ENCODE measurements at regions not wholly inside any gene's neighbourhood (a gene's known extent, or its start where the extent isn't known, plus 50 kb on each side); places are given as distances from the start of the nearest gene placed in this dataset.

DNA sequence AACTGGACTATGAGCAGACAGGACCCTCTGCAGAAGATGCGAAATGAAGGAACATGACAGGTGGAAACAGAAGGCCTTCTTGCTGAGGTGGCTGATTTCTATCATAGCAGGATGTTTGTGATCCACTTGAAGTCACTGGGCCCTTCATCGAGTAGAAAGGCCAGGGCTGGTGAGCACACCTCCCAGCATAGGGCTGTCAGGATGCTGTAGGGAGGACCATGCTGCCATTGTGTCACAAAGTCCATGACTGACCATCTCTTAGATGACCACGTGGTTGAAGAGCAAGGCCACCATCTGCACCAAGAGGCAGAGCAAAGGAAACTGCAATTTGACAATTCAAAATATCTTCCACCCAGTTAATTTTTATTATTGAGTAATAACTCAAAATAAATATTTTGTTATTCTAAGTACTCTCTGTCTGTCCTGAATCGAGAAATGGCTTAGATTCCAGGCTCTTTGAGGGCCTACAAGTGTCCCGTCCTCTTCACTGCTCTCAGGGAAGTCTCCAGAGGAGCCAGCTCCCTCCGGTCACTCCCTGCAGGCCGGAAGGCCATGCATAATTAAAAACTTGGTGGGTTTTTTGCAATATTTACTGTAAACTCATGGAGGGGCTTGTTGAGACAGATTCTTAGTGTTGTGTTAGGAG, 249.3 kb upstream of the ZMIZ1 start:
- no peak for DNase-seq

- no peak for DNase-seq
Observed at GRCh38 chr10:78820007-78820362, 248.8 kb upstream of the ZMIZ1 start.

DNA sequence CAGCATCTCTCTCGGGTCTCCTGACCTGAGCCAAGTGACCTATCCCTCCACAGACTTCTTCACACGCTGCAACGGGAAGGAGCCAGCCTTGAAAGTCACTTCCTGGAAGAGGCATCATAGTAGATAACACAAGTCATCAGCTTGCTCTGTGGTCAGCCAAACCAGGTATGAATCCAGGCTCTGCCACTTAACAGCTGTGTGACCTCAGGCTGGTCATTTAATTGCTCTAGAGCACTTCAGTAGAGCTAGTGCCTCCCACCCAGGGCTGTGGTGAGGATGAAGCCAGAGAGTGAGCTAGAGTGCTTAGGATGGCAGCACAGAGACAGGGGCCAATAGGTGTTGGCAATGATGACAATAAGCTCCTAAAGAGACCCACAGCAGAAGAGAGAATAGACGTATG, 247.7 kb upstream of the ZMIZ1 start:
- DNase-seq = no peak

GRCh38 chr10:78828647-78829539, 239.9 kb upstream of the ZMIZ1 start:
- no peak for DNase-seq

- no peak for DNase-seq
Observed at GRCh38 chr10:78829565-78829964, 239.2 kb upstream of the ZMIZ1 start.

DNA sequence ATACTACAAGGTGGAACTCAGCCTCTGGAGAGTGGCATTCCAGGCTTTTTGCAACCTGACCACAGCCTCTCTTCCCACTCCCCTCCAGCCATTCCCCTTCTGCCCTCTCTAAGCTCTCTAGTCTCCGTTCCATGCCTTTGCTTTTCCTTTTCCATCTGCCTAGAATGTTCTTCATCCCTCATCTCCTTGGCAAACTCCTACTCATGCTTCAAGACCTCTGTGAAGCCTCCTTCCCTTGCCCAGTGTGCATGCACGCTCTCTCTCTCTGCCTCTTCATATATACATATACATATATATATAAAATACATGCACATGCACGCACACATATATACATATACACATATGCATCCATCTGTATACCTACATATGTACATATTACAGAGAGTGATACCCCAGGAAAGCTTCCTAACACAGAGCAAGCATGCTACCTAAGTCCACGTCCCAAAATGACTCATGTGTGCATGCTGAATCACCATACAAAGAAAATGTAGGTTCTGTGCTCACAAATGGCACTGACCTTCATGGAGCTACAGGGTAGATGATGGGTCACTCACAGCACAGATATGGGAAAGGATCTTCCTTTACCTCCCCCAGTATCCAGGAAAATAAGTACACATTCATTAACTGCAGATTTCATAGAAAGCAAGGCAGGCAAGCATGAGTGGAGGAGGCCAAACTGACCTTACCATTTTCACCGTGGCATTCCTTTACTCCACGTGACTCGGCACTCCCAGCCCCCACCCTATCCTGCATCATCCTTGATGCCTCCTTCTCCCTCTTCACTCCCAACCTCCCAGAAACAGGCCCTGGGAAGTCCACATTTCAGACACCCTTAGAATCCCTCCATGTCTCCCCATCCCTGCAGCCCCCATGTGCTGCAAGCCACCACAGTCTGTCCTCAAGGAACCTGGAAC, 238.4 kb upstream of the ZMIZ1 start:
- no peak for DNase-seq

DNA sequence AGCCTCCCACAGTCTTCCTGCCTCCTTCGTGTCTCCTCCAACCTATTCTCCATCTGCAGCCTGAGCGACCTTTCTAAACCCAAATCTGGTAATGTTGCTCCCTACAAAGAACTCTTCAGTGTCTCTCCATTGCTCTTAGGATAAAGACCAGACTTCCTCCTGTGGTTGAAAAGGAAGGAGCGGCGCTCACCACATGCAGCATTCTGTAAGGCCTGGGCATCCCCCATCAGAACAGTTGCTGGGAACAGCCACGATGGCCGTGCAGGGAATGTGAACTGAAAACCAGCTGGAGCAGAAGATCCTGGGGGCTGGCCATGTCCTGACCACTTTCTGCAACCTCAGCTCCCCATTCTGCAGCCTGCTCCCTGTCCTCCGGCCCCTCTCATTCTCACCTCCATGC, 237.8 kb upstream of the ZMIZ1 start:
- no peak for DNase-seq

DNA sequence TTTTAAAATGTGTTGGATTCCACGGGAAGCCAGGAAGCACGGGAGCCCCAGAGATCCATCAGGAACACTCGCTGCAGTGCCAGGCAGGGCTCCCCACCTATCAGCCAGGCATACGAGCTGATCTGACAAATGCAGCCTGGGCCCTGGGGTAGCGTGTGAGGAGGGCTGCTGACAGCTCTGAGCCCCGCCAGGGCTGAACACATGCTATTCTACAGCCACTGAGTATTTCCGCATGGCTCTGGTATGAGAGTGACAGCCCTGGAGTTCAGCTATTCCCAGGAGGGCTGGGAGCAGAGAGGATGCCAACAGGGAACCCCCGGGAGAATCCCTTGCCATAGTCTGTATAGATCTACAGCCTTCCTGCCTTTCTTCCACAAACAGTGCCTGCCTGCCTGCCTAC, 237.3 kb upstream of the ZMIZ1 start:
- DNase-seq = no peak

GRCh38 chr10:78832281-78832680, 236.5 kb upstream of the ZMIZ1 start:
- DNase-seq = no peak

DNA sequence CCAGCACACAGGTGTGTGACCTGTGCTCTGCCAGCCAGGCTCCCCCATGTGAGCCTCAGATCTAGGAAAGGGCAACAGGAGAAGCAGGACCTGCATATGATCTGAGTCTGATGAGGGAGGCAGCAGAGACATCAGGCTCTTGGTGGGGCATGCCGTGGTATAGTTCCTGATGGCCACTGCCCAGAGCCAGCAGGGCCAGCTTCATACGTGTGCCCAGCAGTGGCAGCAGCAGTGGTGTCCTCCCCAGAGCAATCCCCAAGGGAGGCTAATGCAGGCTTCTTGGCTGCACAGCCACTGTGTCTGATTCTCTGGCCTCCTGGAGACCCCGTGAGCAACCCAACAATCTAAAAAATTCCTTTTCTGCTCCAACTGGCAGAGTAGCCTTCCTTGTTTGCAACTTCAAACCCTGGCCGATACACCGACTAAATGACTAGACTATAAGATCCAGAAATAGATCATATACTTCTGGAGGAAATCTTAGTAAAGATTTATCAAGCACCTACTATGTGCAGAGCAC, 230.6 kb upstream of the ZMIZ1 start:
- DNase-seq = no peak

DNA sequence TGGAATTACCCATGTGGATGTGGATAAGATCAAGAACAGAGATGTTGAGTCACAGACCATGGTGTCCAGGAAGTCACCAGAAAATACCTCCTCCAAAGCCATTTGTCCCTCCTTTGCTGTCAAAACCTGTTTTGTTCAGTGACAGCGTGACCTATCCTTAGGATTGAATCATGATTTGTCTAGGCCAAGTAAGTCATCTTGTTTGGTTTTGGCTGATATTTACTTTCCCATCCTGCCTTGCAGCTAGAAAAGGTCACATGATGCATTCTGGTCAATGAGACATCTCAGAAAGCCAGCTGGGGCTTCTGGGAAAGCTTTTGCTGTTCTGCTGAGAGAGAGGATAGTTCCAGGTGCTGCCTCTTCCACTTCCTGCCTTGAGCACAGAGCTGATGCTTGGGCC, 225.3 kb upstream of the ZMIZ1 start:
- no peak for DNase-seq

DNA sequence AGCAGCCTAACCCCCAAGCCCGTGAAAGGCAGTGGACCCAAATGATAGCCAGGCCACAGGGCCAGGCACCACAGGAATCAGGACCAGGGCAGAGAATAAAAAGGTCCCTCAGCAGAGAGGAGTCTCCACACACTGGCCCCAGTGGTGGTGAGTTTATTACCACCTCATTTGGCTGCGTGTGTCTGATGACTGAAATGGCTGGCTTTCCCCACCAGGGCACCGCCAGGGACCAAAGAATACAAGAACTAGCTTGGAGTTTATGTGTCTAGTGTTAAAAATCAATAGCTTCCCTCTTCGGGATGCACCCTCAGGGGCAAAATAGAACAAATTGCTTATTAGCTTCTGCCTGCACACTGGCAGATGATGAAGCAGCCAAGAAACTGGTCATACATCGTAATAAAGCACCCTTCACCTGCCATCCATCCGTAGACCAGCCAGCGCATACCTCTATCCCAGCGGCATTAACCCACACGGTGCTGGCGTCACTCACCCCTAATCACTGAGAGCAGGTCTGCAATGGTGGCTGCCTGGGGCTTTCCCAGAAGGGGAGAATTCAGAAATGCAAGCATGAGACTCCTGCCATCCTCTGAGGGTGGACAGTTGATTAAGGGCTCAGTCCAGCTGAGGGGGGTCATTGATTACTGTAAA, 223.7 kb upstream of the ZMIZ1 start:
- DNase-seq = no peak

DNA sequence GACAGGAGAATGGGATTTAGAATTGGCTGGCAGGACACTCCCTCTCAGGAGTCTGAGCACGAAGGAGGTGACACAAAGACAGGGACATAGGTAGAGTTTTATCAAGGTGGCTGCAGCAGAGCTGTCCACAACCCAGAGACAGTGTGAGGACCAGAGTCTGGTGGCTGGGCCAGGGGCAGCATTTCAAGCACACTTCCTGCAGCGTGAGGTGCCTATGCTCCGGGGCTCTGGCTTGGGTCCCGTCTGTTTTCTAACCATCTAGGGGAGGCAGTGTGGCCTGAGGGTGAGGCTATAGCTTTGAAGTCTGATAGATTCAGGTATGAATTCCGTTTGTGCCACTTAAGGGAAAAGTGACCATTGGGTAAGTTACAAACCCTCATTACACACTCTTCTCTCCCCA, 222.7 kb upstream of the ZMIZ1 start:
- DNase-seq = no peak

DNA sequence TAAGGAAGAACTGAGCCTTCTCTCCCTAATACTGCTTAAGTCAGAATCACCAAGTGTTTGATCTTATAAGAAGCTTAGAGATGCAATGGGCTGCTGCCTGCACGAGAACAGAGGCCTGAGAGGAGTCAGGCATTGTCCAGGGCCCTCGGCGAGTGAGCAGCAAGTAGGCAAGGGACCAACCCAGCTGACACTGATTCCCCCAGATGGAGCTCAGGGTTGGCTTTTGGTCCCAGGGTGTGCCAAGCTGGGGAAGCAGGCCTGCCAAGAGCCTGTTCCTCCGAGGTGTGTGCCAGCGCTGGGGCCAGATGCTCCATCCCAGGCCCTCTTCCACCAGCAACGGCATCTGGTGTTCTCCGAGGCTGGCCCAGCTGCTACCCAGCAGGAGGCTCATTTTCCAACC, 222.0 kb upstream of the ZMIZ1 start:
- DNase-seq = no peak

DNA sequence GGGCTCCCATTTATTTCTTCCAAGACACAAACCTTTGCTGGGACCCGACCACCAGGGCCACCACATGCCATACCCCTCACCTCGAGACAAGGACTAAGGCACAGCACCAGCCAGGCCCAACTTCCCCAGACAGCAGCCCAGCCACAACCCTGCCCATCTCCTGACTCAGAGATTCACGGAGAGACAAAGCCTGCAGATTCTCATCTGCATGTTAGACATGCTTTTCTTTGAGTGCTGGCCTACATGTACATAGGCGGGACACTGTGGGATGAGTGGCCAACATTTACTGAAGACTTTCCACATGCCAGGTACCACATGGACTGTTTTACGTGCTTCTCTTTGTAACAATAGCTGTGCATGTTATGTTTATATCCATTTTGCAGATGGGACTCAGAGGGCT, 221.3 kb upstream of the ZMIZ1 start:
- no peak for DNase-seq

- no peak for DNase-seq
Observed at GRCh38 chr10:78849115-78849514, 219.7 kb upstream of the ZMIZ1 start.

- no peak for DNase-seq
Observed at GRCh38 chr10:78849731-78850130, 219.0 kb upstream of the ZMIZ1 start.

DNA sequence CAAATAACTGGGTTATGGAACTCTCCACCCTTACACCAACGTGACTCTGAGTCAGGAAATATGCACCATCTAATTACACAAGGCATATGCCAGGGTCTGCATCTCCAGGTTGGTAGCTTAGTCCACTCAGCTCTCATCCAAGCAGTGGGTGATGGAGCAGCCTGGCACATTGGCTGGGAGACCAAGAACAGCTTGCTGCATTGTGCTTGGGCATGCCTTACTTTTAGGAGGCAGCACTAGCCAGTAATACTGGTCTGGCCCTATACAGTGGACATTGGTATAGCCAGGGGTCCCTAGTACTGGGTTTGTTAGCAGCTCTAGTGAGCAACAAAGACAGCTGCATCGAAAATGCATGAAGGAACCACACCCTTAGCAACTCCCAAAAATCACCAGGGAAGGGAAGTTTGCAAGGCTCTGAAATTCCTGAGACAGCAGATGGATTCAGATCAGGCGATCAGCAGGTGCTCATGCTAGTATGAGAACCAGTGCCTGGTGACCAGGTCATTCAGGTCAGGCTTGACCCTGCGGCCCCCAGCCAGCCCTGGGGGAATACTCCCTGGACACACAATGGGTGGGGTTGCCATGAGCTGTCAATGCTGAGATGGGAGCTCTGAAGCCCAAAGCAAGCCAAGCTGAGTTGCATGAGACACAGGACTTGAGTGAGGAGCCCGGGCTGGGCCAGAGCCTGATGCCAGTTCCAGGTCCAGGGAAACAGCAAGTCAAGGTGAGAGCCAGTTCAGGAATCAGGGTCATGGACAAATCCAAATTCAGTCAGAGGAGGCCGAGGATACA, 217.9 kb upstream of the ZMIZ1 start:
- no peak for DNase-seq

- no peak for DNase-seq
Observed at GRCh38 chr10:78851647-78852046, 217.1 kb upstream of the ZMIZ1 start.

DNA sequence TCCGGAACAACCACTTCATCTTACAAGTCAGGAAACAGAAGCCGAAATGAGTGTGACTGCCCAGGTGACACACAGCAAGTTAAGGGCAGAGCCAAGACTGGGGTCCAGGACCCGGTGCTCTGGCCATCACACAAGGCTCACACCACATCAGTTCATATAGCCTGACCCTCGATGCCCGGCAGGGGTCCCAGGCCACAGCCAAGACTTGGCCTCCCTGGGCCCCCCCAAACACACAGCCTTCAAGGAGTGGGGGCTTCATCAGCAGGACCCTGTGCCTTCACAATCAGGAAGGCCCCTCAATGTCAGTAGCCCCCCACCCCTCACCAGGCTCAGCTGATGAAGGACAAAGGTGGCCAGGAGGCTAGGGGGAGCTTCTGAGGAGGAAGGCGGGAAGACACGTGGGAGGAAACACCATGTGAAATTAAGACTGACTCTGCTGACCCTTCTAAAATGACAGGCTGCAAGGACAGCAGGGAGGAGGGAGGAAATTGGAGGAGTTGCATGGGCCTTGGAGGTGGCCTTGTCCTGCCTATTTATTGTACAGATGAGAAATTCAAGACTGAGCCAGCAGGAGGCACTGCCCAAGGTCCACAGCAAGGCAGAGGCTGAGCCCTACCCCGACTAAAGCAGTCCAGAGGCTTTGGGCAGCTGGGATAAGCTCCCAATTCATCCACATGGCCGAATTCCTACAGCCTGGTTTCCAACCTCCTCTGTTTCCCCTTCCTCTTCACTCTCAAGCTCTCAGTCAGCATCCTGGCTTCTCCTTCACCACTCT, 216.1 kb upstream of the ZMIZ1 start:
- DNase-seq = no peak

DNA sequence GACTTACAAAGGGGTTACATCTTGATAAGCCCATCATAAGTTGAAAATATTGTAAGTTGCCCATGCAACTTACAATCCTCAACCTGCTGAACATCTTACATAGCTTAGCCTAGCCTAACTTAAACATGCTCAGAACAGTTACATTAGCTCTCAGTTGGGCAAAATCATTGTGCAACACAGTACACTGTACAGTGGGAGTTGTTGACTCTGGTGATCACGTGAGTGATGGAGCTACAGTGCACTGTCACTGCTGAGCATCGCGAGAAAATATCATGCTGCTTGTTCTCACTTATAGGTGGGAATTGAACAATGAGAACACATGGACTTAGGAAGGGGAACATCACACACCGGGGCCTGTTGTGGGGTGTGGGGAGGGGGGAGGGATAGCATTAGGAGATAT, 214.9 kb upstream of the ZMIZ1 start:
- no peak for DNase-seq

All from amniotic stem cell (primary cell).